Endothelial cell of umbilical vein (primary cell): ENCODE measurements at regions not wholly inside any gene's neighbourhood (a gene's known extent, or its start where the extent isn't known, plus 50 kb on each side); places are given as distances from the start of the nearest gene placed in this dataset.

Experiments
- BruUV-seq: library from RNA; stranded (reverse); fragments of 400-500 nt; replicated peaks from 2 replicates; lab custom pipeline; 2021; lab: Mats Ljungman, UMichigan
- CTCF ChIA-PET: fragments of 300-600, 350-600 bp; sonication (Branson Sonifier 250); formaldehyde crosslinking; loops from one replicate; lab custom pipeline; 2021; ENCODE audit warnings: antibody characterized with exemption, inconsistent platforms; lab: Charles Lee
- POLR2A ChIA-PET: fragments of 300-600, 350-600 bp; sonication (Branson Sonifier 250); formaldehyde crosslinking; loops from one replicate; lab custom pipeline; 2021; ENCODE audit warnings: antibody characterized with exemption, inconsistent platforms; lab: Charles Lee
- DNase-seq: peaks from one replicate; pipeline ENCODE4 v3.0.0-alpha.2; 2011; ENCODE audit warnings: low read depth, low spot score
- FAIRE-seq: peaks from 2 replicates; lab custom pipeline; 2011; peaks lifted over from hg19 to GRCh38; lab: Jason Lieb, UNC
- H2AFZ ChIP-seq: 2 replicates; pipeline ENCODE4 v1.6.0; 2012; ENCODE audit warnings: low read depth, low read length, control low read depth, inconsistent platforms
- H3K27ac ChIP-seq: 2 replicates; pipeline ENCODE4 v1.5.1; 2011; ENCODE audit warnings: low read depth, mild to moderate bottlenecking, control low read depth, low read length, moderate library complexity; ENCODE audit not compliant: insufficient read depth
- H3K27me3 ChIP-seq, 2 experiments: 2 replicates each; pipeline versions ENCODE4 v1.6.0 to v1.6.1; 2011; ENCODE audit warnings: low read length in 2 of 2, mixed read lengths in 1 of 2; ENCODE audit not compliant: control insufficient read depth in 2 of 2, insufficient read depth in 2 of 2
- H3K36me3 ChIP-seq, 2 experiments: 2 replicates in 1 of 2; 3 replicates in 1 of 2; pipeline ENCODE4 v1.5.1; 2011; ENCODE audit warnings: low read length in 2 of 2, mild to moderate bottlenecking in 1 of 2, moderate library complexity in 1 of 2; ENCODE audit not compliant: control insufficient read depth in 2 of 2, insufficient read depth in 2 of 2; ENCODE audit errors: extremely low read depth in 1 of 2
- H3K4me1 ChIP-seq: 3 replicates; pipeline ENCODE4 v1.5.1; 2011; ENCODE audit warnings: mild to moderate bottlenecking, low read length; ENCODE audit not compliant: control insufficient read depth, insufficient read depth; ENCODE audit errors: extremely low read depth
- H3K4me2 ChIP-seq: 2 replicates; pipeline ENCODE4 v1.6.1; 2011; ENCODE audit warnings: low read length, control low read depth, mixed read lengths; ENCODE audit not compliant: insufficient read depth
- H3K4me3 ChIP-seq, 3 experiments: fragments of 200-600 bp in 1 of 3; sonication (generic), shearing (Covaris generic) in 1 of 3; replicated peaks in 1 of 3; 2 replicates each; pipeline ENCODE4 v1.5.1; 2011 to 2016; ENCODE audit warnings: control low read depth in 3 of 3, low read length in 3 of 3, mild to moderate bottlenecking in 2 of 3, inconsistent platforms in 1 of 3, low read depth in 1 of 3, moderate library complexity in 1 of 3; ENCODE audit not compliant: insufficient read depth in 1 of 3
- H3K79me2 ChIP-seq: 2 replicates; pipeline ENCODE4 v1.6.0; 2012; ENCODE audit warnings: low read length, inconsistent platforms; ENCODE audit not compliant: control insufficient read depth, insufficient read depth
- H3K9ac ChIP-seq: replicated peaks from 2 replicates; pipeline ENCODE3; 2011; ENCODE audit warnings: low read length, control low read depth; ENCODE audit not compliant: insufficient read depth; ENCODE audit errors: extremely low read depth
- H3K9me1 ChIP-seq: replicated peaks from 3 replicates; pipeline ENCODE4 v1.6.0; 2011; ENCODE audit warnings: mild to moderate bottlenecking, low read length; ENCODE audit not compliant: control insufficient read depth, insufficient read depth; ENCODE audit errors: extremely low read depth
- H3K9me3 ChIP-seq: replicated peaks from 2 replicates; pipeline ENCODE4 v1.5.1; 2012; ENCODE audit warnings: low read length, inconsistent platforms; ENCODE audit not compliant: control insufficient read depth, insufficient read depth
- H4K20me1 ChIP-seq: replicated peaks from 2 replicates; pipeline ENCODE3; 2011; ENCODE audit warnings: mild to moderate bottlenecking, low read length; ENCODE audit not compliant: control insufficient read depth, insufficient read depth; ENCODE audit errors: extremely low read depth
- EZH2 ChIP-seq: IDR thresholded peaks from 2 replicates; pipeline ENCODE4 v1.6.1; 2012; ENCODE audit warnings: borderline replicate concordance, low read depth, mild to moderate bottlenecking, moderate library complexity, low read length, inconsistent platforms; ENCODE audit not compliant: severe bottlenecking
- FOS ChIP-seq: IDR thresholded peaks from 2 replicates; pipeline ENCODE4 v1.6.1; 2011; ENCODE audit warnings: mild to moderate bottlenecking, low read length, moderate library complexity, borderline replicate concordance; ENCODE audit not compliant: insufficient read depth
- GATA2 ChIP-seq: IDR thresholded peaks from 2 replicates; pipeline ENCODE4 v1.7.0; 2011; ENCODE audit warnings: low read depth, mild to moderate bottlenecking, moderate library complexity, mixed read lengths, low read length; ENCODE audit not compliant: insufficient read length, insufficient read depth
- JUN ChIP-seq: IDR thresholded peaks from 2 replicates; pipeline ENCODE4 v1.6.1; 2011; ENCODE audit warnings: borderline replicate concordance, low read depth; ENCODE audit not compliant: insufficient read length, insufficient read depth
- MYC ChIP-seq: IDR thresholded peaks from one replicate; pipeline ENCODE4 v1.6.1; 2011; ENCODE audit warnings: mild to moderate bottlenecking, low read depth, low read length
- POLR2A ChIP-seq: IDR thresholded peaks from 2 replicates; pipeline ENCODE4 v1.6.1; 2012; ENCODE audit warnings: low read depth, mild to moderate bottlenecking, control low read depth, low read length
- POLR2AphosphoS5 ChIP-seq: IDR thresholded peaks from 2 replicates; pipeline ENCODE4 v1.6.1; 2012; ENCODE audit warnings: low read depth, mild to moderate bottlenecking, control low read depth, low read length, moderate library complexity; ENCODE audit not compliant: insufficient read depth
- dilution Hi-C: fragments of 300-500 bp; cut with MboI; formaldehyde crosslinking; loops from one replicate; pipeline ENCODE4 v1.15.0; 2019; ENCODE audit warnings: low sequenced_read_pairs; ENCODE audit not compliant: extremely low pct_ligation_motif_present
- intact Hi-C: fragments of 100-400 bp; cut with micrococcal nuclease; formaldehyde crosslinking; loops from one replicate; pipeline ENCODE4 v1.10.0; 2022
- TF ChIP-seq, protein P1 (sequence below): IDR thresholded peaks from 2 replicates; pipeline ENCODE4 v1.6.1; 2011; ENCODE audit not compliant: insufficient read depth, insufficient read length
- TF ChIP-seq, protein P2 (sequence below), 2 donors: IDR thresholded peaks; 1 replicate in 1 of 2; 2 replicates in 1 of 2; pipeline ENCODE4 v1.5.1; 2011; ENCODE audit warnings: low read length in 2 of 2, mild to moderate bottlenecking in 2 of 2, moderate library complexity in 2 of 2, control low read depth in 1 of 2, inconsistent platforms in 1 of 2, low read depth in 1 of 2; ENCODE audit not compliant: insufficient read depth in 1 of 2; ENCODE audit errors: extremely low read depth in 1 of 2

DNA sequence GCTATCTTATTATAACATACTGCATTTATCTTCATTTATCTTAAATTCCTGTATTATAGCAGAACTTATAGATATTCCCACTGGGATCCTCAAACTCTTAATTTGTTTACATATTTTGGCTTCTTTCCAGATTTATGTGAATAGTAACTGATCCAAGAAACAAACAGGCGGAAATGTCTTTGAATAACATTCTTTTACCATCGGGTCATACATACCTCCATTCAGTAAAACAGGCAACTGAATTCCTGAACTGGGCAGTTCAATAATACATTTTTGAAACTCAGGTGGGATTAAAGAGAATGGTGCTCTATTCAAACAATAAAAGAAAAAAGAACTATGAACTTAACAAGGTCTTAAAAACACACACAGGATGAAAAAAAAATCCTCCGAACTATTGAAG is 337.4 kb downstream of the CRPPA start:
- CTCF ChIA-PET = interaction anchor here (1.1 to 2.9 kb wide), 4 partner anchors 9 to 481 kb away, joined by 4 to 38 read pairs (median 10); no protein-coding TSS in a partner anchor
- FAIRE-seq (peak; percentile 83), DNase-seq (peak; percentile 85)
- Histone ChIP-seq H3K9ac (peak overlapping the region; percentile 83), H3K27ac (peak overlapping the region; percentile 84), H2AFZ (no peak overlapping the region), H3K4me3 (no peak overlapping the region), H3K9me1 (no peaks in the 10 kb centered on the region), H3K9me3 (no peaks in the 10 kb centered on the region), H3K27me3 (no peaks in the 10 kb centered on the region), H3K79me2 (no peaks in the 10 kb centered on the region), H3K4me1 (peaks cover 42% of the 10 kb centered on the region), H4K20me1 (no peaks in the 10 kb centered on the region), H3K4me2 (peak overlapping the region; percentile 70), H3K36me3 (no peaks in the 10 kb centered on the region)
- POLR2A ChIA-PET = no interaction called here
- dilution Hi-C loops = no loop called here
- intact Hi-C loops = loop anchor here (1.0 to 10.0 kb wide), 4 partner anchors 13 to 957 kb away; partner anchors contain the start of gene CRPPA
- no TSS peak for BruUV-seq
- TF ChIP-seq JUN = peak; percentile 89
- peak; percentile 22 for TF ChIP-seq POLR2AphosphoS5
- peak; percentile 31 for TF ChIP-seq FOS
- TF ChIP-seq GATA2 = no peak
- no peak for TF ChIP-seq POLR2A

DNA sequence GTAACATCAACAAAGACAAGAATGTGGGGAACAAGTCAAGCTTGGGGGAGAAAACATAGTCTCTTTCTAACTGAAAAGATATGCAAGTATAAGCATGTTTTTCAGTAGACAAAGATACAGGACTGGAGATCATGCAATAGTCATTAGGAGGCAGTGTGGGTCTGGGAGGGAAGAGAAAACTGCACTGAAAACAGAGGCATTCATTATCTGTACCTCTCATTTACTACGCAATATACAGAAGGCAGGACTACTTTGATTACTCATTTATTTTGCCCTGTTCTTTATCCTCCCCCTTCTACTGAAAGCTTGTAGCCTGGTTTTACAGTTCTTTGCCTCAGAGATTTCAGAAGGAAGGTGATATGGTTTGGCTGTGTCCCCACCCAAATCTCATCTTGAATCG is 341.2 kb downstream of the CRPPA start:
- H3K27ac ChIP-seq = no peak overlapping the region
- POLR2A ChIA-PET = interaction anchor here (0.6 kb wide), 1 partner anchor 587 kb away, joined by 3 read pairs; no protein-coding TSS in a partner anchor
- CTCF ChIA-PET = interaction anchor here (1.3 to 4.7 kb wide), 4 partner anchors 12 to 485 kb away, joined by 4 to 126 read pairs (median 46); no protein-coding TSS in a partner anchor
- H3K4me3 ChIP-seq = no peak overlapping the region
- no peaks in the 10 kb centered on the region for H3K36me3 ChIP-seq
- BruUV-seq = no TSS peak
- intact Hi-C loops = loop anchor here (5.0 to 10.0 kb wide), 2 partner anchors 345 to 953 kb away; partner anchors contain the start of gene CRPPA
- H3K27me3 ChIP-seq = no peaks in the 10 kb centered on the region
- no peaks in the 10 kb centered on the region for H3K79me2 ChIP-seq
- H4K20me1 ChIP-seq = no peaks in the 10 kb centered on the region
- dilution Hi-C loops = no loop called here
- H3K4me2 ChIP-seq = no peak overlapping the region
- H3K9me1 ChIP-seq = no peaks in the 10 kb centered on the region
- H3K4me1 ChIP-seq = peaks cover 25% of the 10 kb centered on the region
- FAIRE-seq (no peak), DNase-seq (no peak)
- H2AFZ ChIP-seq = no peak overlapping the region
- no peaks in the 10 kb centered on the region for H3K9me3 ChIP-seq
- TF ChIP-seq FOS (no peak), GATA2 (no peak), EZH2 (no peak), MYC (no peak), POLR2A (no peak), JUN (no peak), POLR2AphosphoS5 (no peak)
- TF ChIP-seq, protein P1, sequence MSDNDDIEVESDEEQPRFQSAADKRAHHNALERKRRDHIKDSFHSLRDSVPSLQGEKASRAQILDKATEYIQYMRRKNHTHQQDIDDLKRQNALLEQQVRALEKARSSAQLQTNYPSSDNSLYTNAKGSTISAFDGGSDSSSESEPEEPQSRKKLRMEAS = no peak
- TF ChIP-seq, protein P2, sequence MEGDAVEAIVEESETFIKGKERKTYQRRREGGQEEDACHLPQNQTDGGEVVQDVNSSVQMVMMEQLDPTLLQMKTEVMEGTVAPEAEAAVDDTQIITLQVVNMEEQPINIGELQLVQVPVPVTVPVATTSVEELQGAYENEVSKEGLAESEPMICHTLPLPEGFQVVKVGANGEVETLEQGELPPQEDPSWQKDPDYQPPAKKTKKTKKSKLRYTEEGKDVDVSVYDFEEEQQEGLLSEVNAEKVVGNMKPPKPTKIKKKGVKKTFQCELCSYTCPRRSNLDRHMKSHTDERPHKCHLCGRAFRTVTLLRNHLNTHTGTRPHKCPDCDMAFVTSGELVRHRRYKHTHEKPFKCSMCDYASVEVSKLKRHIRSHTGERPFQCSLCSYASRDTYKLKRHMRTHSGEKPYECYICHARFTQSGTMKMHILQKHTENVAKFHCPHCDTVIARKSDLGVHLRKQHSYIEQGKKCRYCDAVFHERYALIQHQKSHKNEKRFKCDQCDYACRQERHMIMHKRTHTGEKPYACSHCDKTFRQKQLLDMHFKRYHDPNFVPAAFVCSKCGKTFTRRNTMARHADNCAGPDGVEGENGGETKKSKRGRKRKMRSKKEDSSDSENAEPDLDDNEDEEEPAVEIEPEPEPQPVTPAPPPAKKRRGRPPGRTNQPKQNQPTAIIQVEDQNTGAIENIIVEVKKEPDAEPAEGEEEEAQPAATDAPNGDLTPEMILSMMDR (IDR thresholded peaks at IDR 0.05; ENCODE audit: extremely low read depth in 1 of 2, insufficient read depth in 1 of 2, low read depth in 1 of 2, low read length in 2 of 2) = no peak
- H3K9ac ChIP-seq = no peak overlapping the region
